Epithelial cell of proximal tubule (primary cell): ENCODE measurements at regions not wholly inside any gene's neighbourhood (a gene's known extent, or its start where the extent isn't known, plus 50 kb on each side); places are given as distances from the start of the nearest gene placed in this dataset.
A peak's percentile ranks its signal among the peaks of the same experiment; 100 is the strongest.

Source experiments
- DNase-seq: peaks from one replicate; pipeline ENCODE4 v3.0.0-alpha.2; 2011; ENCODE audit warnings: low read depth
- H3K4me3 ChIP-seq: 2 replicates; pipeline ENCODE4 v1.5.1; 2011; ENCODE audit warnings: low read depth, mild to moderate bottlenecking, low read length
- TF ChIP-seq, protein P1 (sequence below): conservative IDR thresholded peaks from 2 replicates; pipeline ENCODE4 v1.5.1; 2012; ENCODE audit warnings: low read depth, mild to moderate bottlenecking, low read length

DNA sequence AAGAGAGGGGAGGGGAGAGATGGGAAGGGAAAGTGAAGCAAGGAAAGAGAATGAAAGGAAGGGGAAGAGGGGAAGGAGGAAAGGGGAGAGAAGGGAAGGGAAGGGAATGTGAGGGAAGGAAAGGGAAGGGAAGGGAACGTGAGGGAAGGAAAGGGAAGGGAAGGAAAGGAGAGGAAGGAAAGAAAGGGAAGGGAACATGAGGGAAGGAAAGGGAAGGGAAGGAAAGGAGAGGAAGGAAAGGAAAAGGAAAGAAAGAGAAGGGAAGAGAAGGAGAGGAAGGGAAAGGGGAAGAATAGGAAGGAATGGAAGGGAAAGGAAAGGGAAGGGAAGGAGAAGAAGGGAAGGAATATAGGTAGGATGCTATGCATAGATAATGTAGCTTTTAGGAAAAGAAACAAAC lies 139.7 kb upstream of the PTER start:
- no peak overlapping the region for H3K4me3 ChIP-seq
- DNase-seq, result no peak
- TF ChIP-seq, protein P1, sequence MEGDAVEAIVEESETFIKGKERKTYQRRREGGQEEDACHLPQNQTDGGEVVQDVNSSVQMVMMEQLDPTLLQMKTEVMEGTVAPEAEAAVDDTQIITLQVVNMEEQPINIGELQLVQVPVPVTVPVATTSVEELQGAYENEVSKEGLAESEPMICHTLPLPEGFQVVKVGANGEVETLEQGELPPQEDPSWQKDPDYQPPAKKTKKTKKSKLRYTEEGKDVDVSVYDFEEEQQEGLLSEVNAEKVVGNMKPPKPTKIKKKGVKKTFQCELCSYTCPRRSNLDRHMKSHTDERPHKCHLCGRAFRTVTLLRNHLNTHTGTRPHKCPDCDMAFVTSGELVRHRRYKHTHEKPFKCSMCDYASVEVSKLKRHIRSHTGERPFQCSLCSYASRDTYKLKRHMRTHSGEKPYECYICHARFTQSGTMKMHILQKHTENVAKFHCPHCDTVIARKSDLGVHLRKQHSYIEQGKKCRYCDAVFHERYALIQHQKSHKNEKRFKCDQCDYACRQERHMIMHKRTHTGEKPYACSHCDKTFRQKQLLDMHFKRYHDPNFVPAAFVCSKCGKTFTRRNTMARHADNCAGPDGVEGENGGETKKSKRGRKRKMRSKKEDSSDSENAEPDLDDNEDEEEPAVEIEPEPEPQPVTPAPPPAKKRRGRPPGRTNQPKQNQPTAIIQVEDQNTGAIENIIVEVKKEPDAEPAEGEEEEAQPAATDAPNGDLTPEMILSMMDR, result no peak

DNA sequence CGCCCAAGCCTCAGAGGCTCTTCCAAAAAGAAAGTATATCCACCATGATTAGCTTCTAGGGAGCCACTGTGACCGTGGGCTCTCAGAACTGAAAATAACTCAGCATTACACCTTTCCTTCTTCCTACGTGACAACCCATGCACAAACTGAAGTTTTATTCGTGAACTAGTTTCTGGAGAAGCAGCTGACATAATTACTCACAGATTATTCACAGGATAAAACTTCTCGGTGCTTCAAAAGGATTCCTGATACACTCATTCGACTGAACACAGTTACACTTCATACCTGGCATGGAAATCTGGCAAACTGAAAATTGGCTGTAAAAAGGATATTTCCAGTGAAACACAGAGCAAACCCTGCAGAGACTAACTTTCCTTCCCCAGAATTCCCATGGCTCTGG lies 139.2 kb upstream of the PTER start:
- TF ChIP-seq, protein P1, result no peak
- H3K4me3 ChIP-seq, result no peak overlapping the region
- DNase-seq, result peak; percentile 46

GRCh38 chr10:16304311-16304710 lies 132.5 kb upstream of the PTER start:
- H3K4me3 ChIP-seq, result no peak overlapping the region
- TF ChIP-seq, protein P1, result no peak
- DNase-seq, result no peak

GRCh38 chr10:16310440-16310839 lies 126.4 kb upstream of the PTER start:
- H3K4me3 ChIP-seq, result no peak overlapping the region
- DNase-seq, result no peak
- TF ChIP-seq, protein P1, result no peak

GRCh38 chr10:16314259-16314658 lies 122.6 kb upstream of the PTER start:
- no peak for DNase-seq
- H3K4me3 ChIP-seq, result no peak overlapping the region
- TF ChIP-seq, protein P1, result peak; percentile 55

DNA sequence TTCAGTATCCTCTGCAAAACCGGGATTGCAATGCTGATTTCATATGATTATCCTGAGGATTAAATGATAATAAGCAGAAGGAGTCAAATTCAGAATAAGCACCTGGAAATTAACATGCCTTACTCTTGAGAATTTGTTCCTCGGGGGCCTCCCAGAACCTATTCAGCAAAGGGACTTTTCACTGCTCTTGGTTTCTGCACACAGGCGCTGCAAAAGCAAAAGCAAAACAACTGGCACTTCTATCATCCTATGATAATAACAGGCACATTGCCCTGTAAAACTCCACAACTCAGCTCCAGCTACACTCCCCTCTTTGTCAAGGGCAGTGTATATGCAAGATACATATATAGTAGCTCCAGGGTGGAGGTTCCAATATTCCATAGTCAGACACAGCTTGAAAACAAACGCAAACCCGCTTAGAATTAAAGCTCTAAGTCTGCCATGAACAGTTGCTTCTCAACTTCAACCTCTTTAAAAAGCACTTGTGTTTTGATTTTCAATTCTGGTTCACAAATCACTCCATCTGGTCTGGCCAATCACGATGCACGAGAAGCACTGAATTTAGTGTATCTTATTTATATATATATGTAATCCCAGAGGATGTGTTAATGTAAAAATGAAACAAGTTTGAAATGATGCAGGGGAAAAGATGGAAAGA lies 119.9 kb upstream of the PTER start:
- DNase-seq, result no peak
- TF ChIP-seq, protein P1, result no peak

GRCh38 chr10:16341637-16342036 lies 95.2 kb upstream of the PTER start:
- peak; percentile 55 for DNase-seq
- TF ChIP-seq, protein P1, result no peak
- H3K4me3 ChIP-seq, result no peak overlapping the region

More for the DNA sequence above, 119.9 kb upstream of the PTER start:
- H3K4me3 ChIP-seq, result no peak overlapping the region
